C4-2B (cell line): ENCODE measurements at regions not wholly inside any gene's neighbourhood (a gene's known extent, or its start where the extent isn't known, plus 50 kb on each side); places are given as distances from the start of the nearest gene placed in this dataset.

ENCODE experiments used
- ZFX ChIP-seq: fragments of 450-650 bp; IDR thresholded peaks from 2 replicates; pipeline ENCODE4 v1.6.1; 2017
- TF ChIP-seq, protein P1 (sequence below): fragments of 450-650 bp; conservative IDR thresholded peaks from 2 replicates; pipeline ENCODE4 v1.5.1; 2017; ENCODE audit warnings: mild to moderate bottlenecking

- TF ChIP-seq, protein P1, sequence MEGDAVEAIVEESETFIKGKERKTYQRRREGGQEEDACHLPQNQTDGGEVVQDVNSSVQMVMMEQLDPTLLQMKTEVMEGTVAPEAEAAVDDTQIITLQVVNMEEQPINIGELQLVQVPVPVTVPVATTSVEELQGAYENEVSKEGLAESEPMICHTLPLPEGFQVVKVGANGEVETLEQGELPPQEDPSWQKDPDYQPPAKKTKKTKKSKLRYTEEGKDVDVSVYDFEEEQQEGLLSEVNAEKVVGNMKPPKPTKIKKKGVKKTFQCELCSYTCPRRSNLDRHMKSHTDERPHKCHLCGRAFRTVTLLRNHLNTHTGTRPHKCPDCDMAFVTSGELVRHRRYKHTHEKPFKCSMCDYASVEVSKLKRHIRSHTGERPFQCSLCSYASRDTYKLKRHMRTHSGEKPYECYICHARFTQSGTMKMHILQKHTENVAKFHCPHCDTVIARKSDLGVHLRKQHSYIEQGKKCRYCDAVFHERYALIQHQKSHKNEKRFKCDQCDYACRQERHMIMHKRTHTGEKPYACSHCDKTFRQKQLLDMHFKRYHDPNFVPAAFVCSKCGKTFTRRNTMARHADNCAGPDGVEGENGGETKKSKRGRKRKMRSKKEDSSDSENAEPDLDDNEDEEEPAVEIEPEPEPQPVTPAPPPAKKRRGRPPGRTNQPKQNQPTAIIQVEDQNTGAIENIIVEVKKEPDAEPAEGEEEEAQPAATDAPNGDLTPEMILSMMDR: no peak
- no peak for TF ChIP-seq ZFX
These were observed 189.5 kb downstream of the TTC8 start for GRCh38 chr14:89013698-89014568.
